K562 (cell line): ENCODE measurements at regions not wholly inside any gene's neighbourhood (a gene's known extent, or its start where the extent isn't known, plus 50 kb on each side); places are given as distances from the start of the nearest gene placed in this dataset.

Experiments
- BDP1 ChIP-seq: IDR thresholded peaks from 3 replicates; pipeline ENCODE4 v1.6.1; 2011; ENCODE audit not compliant: insufficient read length, insufficient read depth
- CBFA2T3 ChIP-seq: fragments of 450-650 bp; IDR thresholded peaks from 2 replicates; pipeline ENCODE4 v1.6.1; 2017
- EGR1 ChIP-seq: fragments of 450-650 bp; conservative IDR thresholded peaks from 2 replicates; pipeline ENCODE4 v1.6.1; 2017; ENCODE audit warnings: mild to moderate bottlenecking
- ETV5 ChIP-seq: sonication (generic); formaldehyde crosslinking; IDR thresholded peaks from 2 replicates; pipeline ENCODE4 v1.4.0; 2020; ENCODE audit warnings: low read depth, mild to moderate bottlenecking, missing genetic modification reagents
- FOXK2 ChIP-seq, 2 experiments: fragments of 450-650 bp; IDR thresholded peaks in 1 of 2; conservative IDR thresholded peaks in 1 of 2; 2 replicates each; pipeline ENCODE4 v1.6.1; 2016; ENCODE audit warnings: low read depth in 2 of 2, mild to moderate bottlenecking in 1 of 2
- HDAC8 ChIP-seq: fragments of 450-650 bp; IDR thresholded peaks from 2 replicates; pipeline ENCODE4 v1.6.1; 2016; ENCODE audit warnings: mild to moderate bottlenecking, missing genetic modification characterization, moderate library complexity, missing compliant biosample characterization
- HMGN3 ChIP-seq: IDR thresholded peaks from 2 replicates; pipeline ENCODE4 v1.6.1; 2011; ENCODE audit warnings: borderline replicate concordance, low read depth, mild to moderate bottlenecking, mixed read lengths, low read length; ENCODE audit not compliant: insufficient read length; ENCODE audit errors: extremely low read depth
- KLF6 ChIP-seq: fragments of 250-450 bp; sonication (Bioruptor Pico); IDR thresholded peaks from 2 replicates; pipeline ENCODE4 v1.4.0; 2020; ENCODE audit warnings: mild to moderate bottlenecking, moderate library complexity, borderline replicate concordance
- MEF2A ChIP-seq: IDR thresholded peaks from 2 replicates; pipeline ENCODE4 v1.6.1; 2011; ENCODE audit warnings: low read depth, mild to moderate bottlenecking, low read length, moderate library complexity; ENCODE audit not compliant: control insufficient read depth
- MTA2 ChIP-seq: fragments of 450-650 bp; IDR thresholded peaks from 2 replicates; pipeline ENCODE4 v1.6.1; 2016; ENCODE audit warnings: low read depth
- NCOA6 ChIP-seq: fragments of 450-650 bp; IDR thresholded peaks from 2 replicates; pipeline ENCODE4 v1.6.1; 2017; ENCODE audit warnings: mild to moderate bottlenecking
- NFATC3 ChIP-seq: fragments of 450-650 bp; IDR thresholded peaks from 2 replicates; pipeline ENCODE4 v1.6.1; 2017; ENCODE audit warnings: mild to moderate bottlenecking
- NFYB ChIP-seq: IDR thresholded peaks from 2 replicates; pipeline ENCODE4 v1.6.1; 2011; ENCODE audit warnings: mild to moderate bottlenecking, moderate library complexity; ENCODE audit not compliant: insufficient read length; ENCODE audit errors: extremely low read depth
- POLR2B ChIP-seq: fragments of 450-650 bp; IDR thresholded peaks from 2 replicates; pipeline ENCODE4 v1.6.1; 2018; ENCODE audit warnings: low read depth; ENCODE audit not compliant: partially characterized antibody
- RAD21 ChIP-seq, 2 experiments: fragments of 250-450 bp in 1 of 2; fragments of 450-650 bp in 1 of 2; sonication (Bioruptor Pico) in 1 of 2; formaldehyde crosslinking in 1 of 2; IDR thresholded peaks in 1 of 2; conservative IDR thresholded peaks in 1 of 2; 2 replicates each; pipeline versions ENCODE4 v1.4.0 to v1.8.0; 2020 to 2022; ENCODE audit warnings: mild to moderate bottlenecking in 2 of 2, moderate library complexity in 1 of 2
- SIN3B ChIP-seq: fragments of 450-650 bp; IDR thresholded peaks from 2 replicates; pipeline ENCODE4 v1.6.1; 2017; ENCODE audit warnings: low read depth, mild to moderate bottlenecking, moderate library complexity
- SMAD4 ChIP-seq: fragments of 250-450 bp; sonication (Bioruptor Pico); conservative IDR thresholded peaks from 2 replicates; pipeline ENCODE4 v1.8.0; 2021; ENCODE audit warnings: inconsistent platforms, mild to moderate bottlenecking, moderate library complexity
- SMARCE1 ChIP-seq: fragments of 450-650 bp; IDR thresholded peaks from 2 replicates; pipeline ENCODE4 v1.7.1; 2016; ENCODE audit warnings: mild to moderate bottlenecking
- SNRNP70 ChIP-seq: fragments of 200-400 bp; formaldehyde crosslinking; optimal IDR thresholded peaks from 2 replicates; pipeline ENCODE3; 2017; ENCODE audit warnings: low read depth, low read length
- ZKSCAN8 ChIP-seq: fragments of 200-800 bp; sonication (Bioruptor generic); IDR thresholded peaks from 2 replicates; pipeline ENCODE4 v1.6.1; 2016; ENCODE audit warnings: missing genetic modification characterization, missing compliant biosample characterization
- ZNF23 ChIP-seq: fragments of 250-450 bp; sonication (Bioruptor Pico); IDR thresholded peaks from 2 replicates; pipeline ENCODE4 v1.4.0; 2020; ENCODE audit warnings: mild to moderate bottlenecking
- ZNF561 ChIP-seq: fragments of 450-650 bp; formaldehyde crosslinking; conservative IDR thresholded peaks from 2 replicates; pipeline ENCODE4 v1.4.0; 2020; ENCODE audit warnings: mild to moderate bottlenecking, moderate library complexity
- ZNF644 ChIP-seq: fragments of 200-800 bp; sonication (Bioruptor generic); IDR thresholded peaks from 2 replicates; pipeline ENCODE4 v1.6.1; 2016; ENCODE audit warnings: low read depth, missing genetic modification characterization, missing compliant biosample characterization
- ZNF668 ChIP-seq: fragments of 250-450 bp; sonication (Bioruptor Pico); IDR thresholded peaks from 2 replicates; pipeline ENCODE4 v1.8.0; 2022; ENCODE audit warnings: mild to moderate bottlenecking, inconsistent platforms
- ZNF707 ChIP-seq: fragments of 250-450 bp; sonication (Bioruptor Pico); conservative IDR thresholded peaks from 2 replicates; pipeline ENCODE4 v1.8.0; 2022; ENCODE audit warnings: inconsistent platforms, mild to moderate bottlenecking, moderate library complexity
- ZNF780A ChIP-seq: fragments of 250-450 bp; sonication (Bioruptor Pico); IDR thresholded peaks from 2 replicates; pipeline ENCODE4 v1.5.0; 2021; ENCODE audit warnings: mild to moderate bottlenecking
- ZNF785 ChIP-seq: fragments of 250-450 bp; sonication (Bioruptor Pico); IDR thresholded peaks from 2 replicates; pipeline ENCODE4 v1.4.0; 2020; ENCODE audit warnings: mild to moderate bottlenecking
- TF ChIP-seq, protein P1 (sequence below), 2 experiments: fragments of 150-350 bp in 1 of 2; IDR thresholded peaks; 2 replicates each; pipeline ENCODE4 v1.6.1; 2012 to 2016; ENCODE audit warnings: low read depth in 2 of 2, low read length in 2 of 2, mild to moderate bottlenecking in 1 of 2, moderate library complexity in 1 of 2
- TF ChIP-seq, protein P2 (sequence below): sonication (generic); formaldehyde crosslinking; IDR thresholded peaks from 2 replicates; pipeline ENCODE4 v1.8.0; 2022; ENCODE audit warnings: missing genetic modification reagents, mild to moderate bottlenecking, borderline replicate concordance

DNA sequence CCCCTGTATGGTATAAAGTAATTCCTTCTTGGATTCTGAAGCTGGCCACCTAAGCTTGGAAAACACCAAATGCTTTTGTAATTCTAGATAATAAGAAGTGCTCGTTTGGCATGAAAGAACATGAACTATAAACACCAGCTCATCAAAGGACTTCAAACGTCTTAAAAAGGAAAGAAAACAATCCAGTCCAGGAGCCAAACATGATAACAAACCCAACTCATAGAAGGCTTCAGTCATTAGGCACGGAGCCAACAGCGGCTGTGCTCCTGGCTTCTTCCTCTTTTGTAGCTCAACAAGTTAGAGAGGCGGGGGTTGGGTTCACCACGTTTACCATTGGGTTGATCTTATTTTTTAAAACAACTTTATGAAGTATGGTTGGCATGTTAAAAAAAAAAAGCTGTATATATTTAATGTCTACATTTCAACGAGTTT, 56.4 kb upstream of the ECHDC3 start (continued):
- TF ChIP-seq, protein P1, sequence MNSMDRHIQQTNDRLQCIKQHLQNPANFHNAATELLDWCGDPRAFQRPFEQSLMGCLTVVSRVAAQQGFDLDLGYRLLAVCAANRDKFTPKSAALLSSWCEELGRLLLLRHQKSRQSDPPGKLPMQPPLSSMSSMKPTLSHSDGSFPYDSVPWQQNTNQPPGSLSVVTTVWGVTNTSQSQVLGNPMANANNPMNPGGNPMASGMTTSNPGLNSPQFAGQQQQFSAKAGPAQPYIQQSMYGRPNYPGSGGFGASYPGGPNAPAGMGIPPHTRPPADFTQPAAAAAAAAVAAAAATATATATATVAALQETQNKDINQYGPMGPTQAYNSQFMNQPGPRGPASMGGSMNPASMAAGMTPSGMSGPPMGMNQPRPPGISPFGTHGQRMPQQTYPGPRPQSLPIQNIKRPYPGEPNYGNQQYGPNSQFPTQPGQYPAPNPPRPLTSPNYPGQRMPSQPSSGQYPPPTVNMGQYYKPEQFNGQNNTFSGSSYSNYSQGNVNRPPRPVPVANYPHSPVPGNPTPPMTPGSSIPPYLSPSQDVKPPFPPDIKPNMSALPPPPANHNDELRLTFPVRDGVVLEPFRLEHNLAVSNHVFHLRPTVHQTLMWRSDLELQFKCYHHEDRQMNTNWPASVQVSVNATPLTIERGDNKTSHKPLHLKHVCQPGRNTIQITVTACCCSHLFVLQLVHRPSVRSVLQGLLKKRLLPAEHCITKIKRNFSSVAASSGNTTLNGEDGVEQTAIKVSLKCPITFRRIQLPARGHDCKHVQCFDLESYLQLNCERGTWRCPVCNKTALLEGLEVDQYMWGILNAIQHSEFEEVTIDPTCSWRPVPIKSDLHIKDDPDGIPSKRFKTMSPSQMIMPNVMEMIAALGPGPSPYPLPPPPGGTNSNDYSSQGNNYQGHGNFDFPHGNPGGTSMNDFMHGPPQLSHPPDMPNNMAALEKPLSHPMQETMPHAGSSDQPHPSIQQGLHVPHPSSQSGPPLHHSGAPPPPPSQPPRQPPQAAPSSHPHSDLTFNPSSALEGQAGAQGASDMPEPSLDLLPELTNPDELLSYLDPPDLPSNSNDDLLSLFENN (IDR thresholded peaks at IDR 0.05; ENCODE audit: low read depth in 2 of 2, low read length in 2 of 2): no peak
- TF ChIP-seq ZNF23: no peak
- TF ChIP-seq POLR2B: no peak
- no peak; the same call in 1 of the 2 replicates for TF ChIP-seq MEF2A
- no peak for TF ChIP-seq SNRNP70
- TF ChIP-seq HMGN3: peak; percentile 62
- no peak for TF ChIP-seq ZKSCAN8
- no peak for TF ChIP-seq KLF6
- no peak for TF ChIP-seq NFYB
- TF ChIP-seq MTA2: 0 out of 2 replicates have a peak, but pooled peaks have one; percentile 17
- no peak for TF ChIP-seq EGR1
- TF ChIP-seq, protein P2, sequence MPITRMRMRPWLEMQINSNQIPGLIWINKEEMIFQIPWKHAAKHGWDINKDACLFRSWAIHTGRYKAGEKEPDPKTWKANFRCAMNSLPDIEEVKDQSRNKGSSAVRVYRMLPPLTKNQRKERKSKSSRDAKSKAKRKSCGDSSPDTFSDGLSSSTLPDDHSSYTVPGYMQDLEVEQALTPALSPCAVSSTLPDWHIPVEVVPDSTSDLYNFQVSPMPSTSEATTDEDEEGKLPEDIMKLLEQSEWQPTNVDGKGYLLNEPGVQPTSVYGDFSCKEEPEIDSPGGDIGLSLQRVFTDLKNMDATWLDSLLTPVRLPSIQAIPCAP (CRISPR knock-in tag): no peak
- TF ChIP-seq CBFA2T3: peak; percentile 83
- peak; percentile 52 for TF ChIP-seq SMAD4
- no peak for TF ChIP-seq SIN3B
- peak; percentile 83 for TF ChIP-seq SMARCE1
- no peak for TF ChIP-seq ZNF561
- TF ChIP-seq ZNF707: no peak
- TF ChIP-seq ZNF785 (CRISPR knock-in tag): no peak
- peak; percentile 65 for TF ChIP-seq ZNF644 (tag)
- TF ChIP-seq NCOA6: no peak
- peak; percentile 23; the same call in 1 of the 2 replicates for TF ChIP-seq ETV5 (CRISPR knock-in tag)
- peak; percentile 66 to 68 for TF ChIP-seq FOXK2 (conservative IDR thresholded peaks at IDR 0.05 in 1 of 2, IDR thresholded peaks at IDR 0.05 in 1 of 2; ENCODE audit: low read depth in 2 of 2)
- 0 out of 2 replicates have a peak, but pooled peaks have one; percentile 42 for TF ChIP-seq NFATC3
- no peak for TF ChIP-seq HDAC8 (tag)
- no peak for TF ChIP-seq ZNF668 (CRISPR knock-in tag)
- TF ChIP-seq RAD21 (CRISPR knock-in tag; conservative IDR thresholded peaks at IDR 0.05 in 1 of 2, IDR thresholded peaks at IDR 0.05 in 1 of 2): peak; percentile 24 to 32; a peak in 2 of 4 replicates
- no peak for TF ChIP-seq ZNF780A (CRISPR knock-in tag)
- no peak for TF ChIP-seq BDP1
